ENCODE measurements at regions not wholly inside any gene's neighbourhood (a gene's known extent, or its start where the extent isn't known, plus 50 kb on each side); places are given as distances from the start of the nearest gene placed in this dataset.

DNA sequence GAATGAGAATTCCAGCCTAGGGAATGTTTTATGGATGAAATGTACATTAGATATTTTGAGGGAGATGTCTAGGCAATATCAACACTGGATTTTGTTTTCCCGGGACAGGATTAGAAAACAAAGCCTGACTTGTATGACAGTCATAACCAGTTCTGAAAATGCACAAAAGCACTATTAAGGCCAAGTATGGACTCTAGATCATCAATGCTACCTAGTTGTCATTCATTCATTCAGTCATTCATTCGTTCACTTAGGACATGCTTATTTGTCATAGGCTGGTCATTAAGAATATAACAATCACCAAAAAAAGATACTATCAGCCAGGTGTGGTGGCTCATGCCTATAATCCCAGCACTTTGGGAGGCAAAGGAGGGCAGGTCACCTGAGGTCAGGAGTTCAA, 511.2 kb downstream of the CMPK2 start:
- Histone ChIP-seq H2AFZ (ENCODE audit: low read depth, low read length, poor library complexity, severe bottlenecking) (no peak overlapping the region), H3K4me3 (replicated peaks in 1 of 2; ENCODE audit: low read depth in 1 of 2, low read length in 2 of 2) (no peak overlapping the region), H3K27ac (ENCODE audit: low read depth, low read length) (no peak overlapping the region), H3K27me3 (ENCODE audit: insufficient read depth, low read length) (no peaks in the 10 kb centered on the region), H3K79me2 (ENCODE audit: insufficient read depth, low read length) (no peaks in the 10 kb centered on the region), H4K20me1 (ENCODE audit: insufficient read depth) (no peaks in the 10 kb centered on the region), H3K36me3 (ENCODE audit: control insufficient read depth in 1 of 2, insufficient read depth in 2 of 2, low read length in 2 of 2) (no peaks in the 10 kb centered on the region), H3K9ac (ENCODE audit: low read length) (no peak overlapping the region), H3K9me2 (ENCODE audit: insufficient read depth) (no peaks in the 10 kb centered on the region), H3K4me2 (ENCODE audit: low read length) (no peak overlapping the region), H3K4me1 (ENCODE audit: control insufficient read depth in 1 of 2, insufficient read depth in 2 of 2, low read length in 2 of 2) (no peaks in the 10 kb centered on the region), H3K9me3 (ENCODE audit: control insufficient read depth in 1 of 2, insufficient read depth in 1 of 2, low read depth in 1 of 2, low read length in 2 of 2) (no peaks in the 10 kb centered on the region; a peak in 2 of 4 replicates)
- ATAC-seq: no peak
- RAD21 ChIA-PET (ENCODE audit: low non-redundant PET in 1 of 2, low total read pairs in 2 of 2, uncharacterized antibody in 2 of 2, unreplicated experiment in 2 of 2): no interaction called here
- intact Hi-C loops (cut with micrococcal nuclease): loop anchor here (5.0 kb wide), 2 partner anchors 173 to 418 kb away; no protein-coding TSS in a partner anchor
- no TSS peak for BruUV-seq (replicated peaks)
- TF ChIP-seq ELF1 (IDR thresholded peaks at IDR 0.05; ENCODE audit: borderline replicate concordance, low read depth): no peak
- POLR2A ChIA-PET: no interaction called here
- CTCF ChIA-PET: no interaction called here
- DNase-seq (ENCODE audit: low read depth, low spot score): no peak

- RAD21 ChIA-PET (ENCODE audit: low non-redundant PET in 1 of 2, low total read pairs in 2 of 2, uncharacterized antibody in 2 of 2, unreplicated experiment in 2 of 2): no interaction called here
- no peak for DNase-seq (ENCODE audit: low read depth, low spot score)
- intact Hi-C loops (cut with micrococcal nuclease): no loop called here
Observed at GRCh38 chr2:6355886-6356761, 509.6 kb downstream of the CMPK2 start.

More at GRCh38 chr2:6355886-6356761, 509.6 kb downstream of the CMPK2 start:
- H3K79me2 ChIP-seq (ENCODE audit: insufficient read depth, low read length): no peaks in the 10 kb centered on the region
- no peaks in the 10 kb centered on the region for H3K36me3 ChIP-seq (ENCODE audit: control insufficient read depth in 1 of 2, insufficient read depth in 2 of 2, low read length in 2 of 2)
- no peak for ATAC-seq
- BruUV-seq (replicated peaks): no TSS peak
- H3K9me2 ChIP-seq (ENCODE audit: insufficient read depth): no peaks in the 10 kb centered on the region
- no peak overlapping the region for H3K4me2 ChIP-seq (ENCODE audit: low read length)
- no peaks in the 10 kb centered on the region; a peak in 1 of 4 replicates for H3K9me3 ChIP-seq (ENCODE audit: control insufficient read depth in 1 of 2, insufficient read depth in 1 of 2, low read depth in 1 of 2, low read length in 2 of 2)
- H3K9ac ChIP-seq (ENCODE audit: low read length): no peak overlapping the region
- no peaks in the 10 kb centered on the region for H3K27me3 ChIP-seq (ENCODE audit: insufficient read depth, low read length)
- no peak overlapping the region for H3K4me3 ChIP-seq (replicated peaks in 1 of 2; ENCODE audit: low read depth in 1 of 2, low read length in 2 of 2)
- H4K20me1 ChIP-seq (ENCODE audit: insufficient read depth): no peaks in the 10 kb centered on the region
- H3K27ac ChIP-seq (ENCODE audit: low read depth, low read length): no peak overlapping the region
- TF ChIP-seq FOSL1 (IDR thresholded peaks at IDR 0.05; ENCODE audit: low read depth) (no peak), RAD21 (IDR thresholded peaks at IDR 0.05; ENCODE audit: low read depth) (no peak), CTCF (IDR thresholded peaks at IDR 0.05 in 2 of 3, conservative IDR thresholded peaks at IDR 0.05 in 1 of 3; ENCODE audit: borderline replicate concordance in 1 of 3, insufficient read depth in 1 of 3, low read depth in 2 of 3, low read length in 2 of 3) (no peak), SP1 (IDR thresholded peaks at IDR 0.05; ENCODE audit: low read depth) (no peak), ZFX (IDR thresholded peaks at IDR 0.05) (no peak)
- ChIA-PET CTCF (no interaction called here), POLR2A (no interaction called here)
- no peak overlapping the region for H2AFZ ChIP-seq (ENCODE audit: low read depth, low read length, poor library complexity, severe bottlenecking)
- H3K4me1 ChIP-seq (ENCODE audit: control insufficient read depth in 1 of 2, insufficient read depth in 2 of 2, low read length in 2 of 2): no peaks in the 10 kb centered on the region

Data from HCT116 (cell line).